ENCODE measurements at regions not wholly inside any gene's neighbourhood (a gene's known extent, or its start where the extent isn't known, plus 50 kb on each side); places are given as distances from the start of the nearest gene placed in this dataset.
"Not testable (repeated sequence)": the region's sequence is repeated elsewhere in the genome, so short reads cannot be mapped to it uniquely, and the experiment has no call there.

GRCh38 chr5:147075187-147075586, 159.6 kb upstream of the STK32A start:
- DNase-seq (ENCODE audit: low read depth in 2 of 3, low spot score in 1 of 3) = no peak

- no peak for DNase-seq (ENCODE audit: low read depth in 2 of 3, low spot score in 1 of 3)
Measured at GRCh38 chr5:147080391-147080790, 154.4 kb upstream of the STK32A start.

GRCh38 chr5:147081311-147081764, 153.5 kb upstream of the STK32A start:
- DNase-seq (ENCODE audit: low read depth in 2 of 3, low spot score in 1 of 3) = no peak

DNA sequence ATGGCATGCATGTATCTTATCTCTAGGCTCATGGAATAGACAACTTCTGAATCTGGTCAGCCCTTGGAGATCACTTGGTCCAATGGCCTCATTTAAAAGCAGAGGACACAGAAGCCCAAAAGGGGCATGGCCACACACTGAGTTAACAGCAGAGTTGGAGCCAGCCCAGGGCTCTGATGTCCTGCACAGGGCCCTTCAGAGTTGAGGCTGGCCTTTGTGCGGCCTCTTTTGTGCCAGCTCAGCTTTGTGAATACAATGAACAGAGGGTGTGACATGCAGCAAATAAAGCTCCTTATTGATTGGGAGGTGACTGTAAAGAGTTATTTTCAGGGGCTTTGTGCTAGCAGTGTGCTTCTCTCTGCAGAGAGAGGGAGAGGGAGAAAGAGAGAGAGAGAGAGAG, 150.1 kb upstream of the STK32A start:
- no peak for DNase-seq (ENCODE audit: low read depth in 2 of 3, low spot score in 1 of 3)

DNA sequence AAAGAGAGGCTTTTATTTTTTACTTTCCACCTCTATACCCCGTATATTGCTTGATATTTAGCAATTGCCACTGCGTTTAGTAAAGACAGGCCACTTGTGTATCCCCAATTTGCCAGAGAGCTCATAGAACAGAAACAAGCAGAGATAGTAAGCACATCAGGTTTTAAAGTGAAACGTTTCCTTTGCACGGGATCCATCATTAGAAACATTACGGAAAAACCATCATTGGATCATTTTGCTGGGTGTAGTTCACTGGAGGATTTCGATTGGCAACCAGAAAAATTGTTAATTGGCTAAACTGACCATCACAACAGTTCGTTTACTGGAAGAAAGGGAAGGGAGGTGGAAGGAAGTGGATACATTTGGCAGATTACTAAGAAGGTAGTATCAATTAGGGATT, 149.4 kb upstream of the STK32A start:
- DNase-seq (ENCODE audit: low read depth in 2 of 3, low spot score in 1 of 3) = no peak

DNA sequence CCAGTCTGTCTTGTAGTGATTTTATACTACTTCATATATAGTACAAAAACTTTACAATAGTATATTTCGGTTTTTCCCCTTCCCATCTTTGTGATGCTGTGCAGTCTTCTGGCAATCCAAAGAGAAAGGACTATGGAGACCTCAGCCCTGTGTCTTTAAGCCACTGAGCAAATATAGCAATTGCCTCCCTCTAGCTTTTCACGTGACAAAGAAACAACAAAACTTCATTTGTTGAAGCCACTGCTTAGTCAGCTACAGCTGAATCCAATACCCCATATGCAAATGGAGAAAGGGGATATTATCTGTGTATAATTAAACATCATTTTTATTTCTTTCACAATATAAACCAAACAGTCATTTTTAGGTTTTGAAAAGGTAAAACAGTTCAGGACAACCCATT, 142.8 kb upstream of the STK32A start:
- no peak for DNase-seq (ENCODE audit: low read depth in 2 of 3, low spot score in 1 of 3)

DNA sequence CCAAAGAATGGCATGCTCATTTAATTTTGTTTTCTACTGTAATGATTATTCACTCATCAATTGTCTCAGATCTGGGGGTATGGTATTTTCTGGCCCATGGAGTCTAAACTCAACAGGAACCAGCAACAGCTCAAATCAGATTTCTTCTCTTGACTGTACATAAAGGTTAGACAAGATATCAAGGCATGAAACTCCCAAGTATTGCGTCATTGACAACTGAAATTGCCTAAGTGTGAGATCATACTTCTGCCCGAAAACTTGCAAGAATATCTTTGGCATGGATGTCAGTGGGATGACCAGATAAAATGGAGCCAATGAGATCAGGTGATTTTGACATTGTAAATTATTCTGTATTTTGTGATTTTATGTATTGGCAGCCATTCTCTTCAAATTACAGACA, 141.7 kb upstream of the STK32A start:
- no peak for DNase-seq (ENCODE audit: low read depth in 2 of 3, low spot score in 1 of 3)

GRCh38 chr5:147095740-147096139, 139.1 kb upstream of the STK32A start:
- DNase-seq (ENCODE audit: low read depth in 2 of 3, low spot score in 1 of 3) = no peak

DNA sequence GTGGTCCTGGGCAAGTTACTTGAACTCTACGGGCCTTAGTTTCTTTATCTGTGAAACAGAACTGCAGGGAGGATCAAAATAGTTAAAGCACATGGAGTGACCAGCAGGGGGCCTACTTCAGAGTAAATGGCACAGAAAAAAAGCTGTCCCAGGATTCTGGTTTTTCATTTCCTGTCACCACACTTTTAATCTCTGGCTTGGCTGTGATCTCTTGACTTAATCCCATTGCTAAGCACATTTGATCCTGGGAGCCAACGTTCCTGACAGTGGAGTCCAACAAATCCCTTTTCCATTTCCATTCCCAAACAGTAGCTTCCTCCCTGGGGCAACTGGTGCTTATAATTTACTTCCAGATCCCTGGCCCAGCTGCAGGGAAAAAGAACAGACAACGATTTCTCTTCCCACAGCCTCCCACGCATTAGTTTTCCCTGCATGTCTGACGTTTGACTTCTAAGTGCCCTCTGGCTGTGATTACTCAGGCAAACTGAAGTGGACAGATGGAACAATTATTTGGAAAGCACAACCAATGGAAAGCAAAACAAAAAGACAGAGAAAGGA, 136.5 kb upstream of the STK32A start:
- DNase-seq (ENCODE audit: low read depth in 2 of 3, low spot score in 1 of 3) = peak; percentile 0 to 5 (median 1)

GRCh38 chr5:147101659-147102369, 133.0 kb upstream of the STK32A start:
- no peak for DNase-seq (ENCODE audit: low read depth in 2 of 3, low spot score in 1 of 3)

DNA sequence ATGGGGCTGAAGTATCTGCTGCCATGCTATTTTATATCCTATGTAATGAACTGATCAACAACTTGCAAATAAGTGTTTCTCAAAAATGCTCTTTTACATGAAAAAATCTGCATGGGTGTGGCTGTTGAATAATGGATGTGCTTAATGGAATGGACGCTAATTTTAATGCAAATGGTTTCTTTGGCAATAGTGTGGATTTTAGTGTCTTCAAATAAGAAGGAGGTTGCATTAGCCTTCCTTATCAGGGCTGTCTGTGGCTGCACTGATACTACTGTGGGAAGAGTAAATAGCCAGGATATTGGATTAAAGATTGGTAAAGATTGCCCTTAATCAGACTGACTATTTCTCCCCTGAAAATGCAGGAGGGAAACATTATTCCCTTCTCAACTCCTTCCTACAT, 121.9 kb upstream of the STK32A start:
- no peak for DNase-seq (ENCODE audit: low read depth in 2 of 3, low spot score in 1 of 3)

DNA sequence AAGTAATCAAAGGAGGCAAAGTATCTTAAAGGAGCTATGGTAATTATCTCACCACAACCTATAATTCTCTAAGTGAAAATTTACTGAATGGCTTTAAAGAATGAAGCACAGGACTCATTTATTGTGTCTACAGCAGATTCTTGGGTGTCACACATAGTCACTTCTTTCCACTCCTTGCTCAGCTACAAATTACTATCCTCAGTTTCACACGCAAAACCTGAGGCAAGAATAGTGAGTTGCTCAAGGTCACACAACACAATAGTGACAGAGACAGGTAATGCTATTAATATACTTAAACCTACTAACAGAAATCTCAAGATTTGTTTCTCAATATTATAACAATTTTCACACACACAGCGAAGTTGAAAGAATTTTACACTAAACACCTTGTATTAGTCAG, 120.9 kb upstream of the STK32A start:
- DNase-seq (ENCODE audit: low read depth in 2 of 3, low spot score in 1 of 3) = no peak

DNA sequence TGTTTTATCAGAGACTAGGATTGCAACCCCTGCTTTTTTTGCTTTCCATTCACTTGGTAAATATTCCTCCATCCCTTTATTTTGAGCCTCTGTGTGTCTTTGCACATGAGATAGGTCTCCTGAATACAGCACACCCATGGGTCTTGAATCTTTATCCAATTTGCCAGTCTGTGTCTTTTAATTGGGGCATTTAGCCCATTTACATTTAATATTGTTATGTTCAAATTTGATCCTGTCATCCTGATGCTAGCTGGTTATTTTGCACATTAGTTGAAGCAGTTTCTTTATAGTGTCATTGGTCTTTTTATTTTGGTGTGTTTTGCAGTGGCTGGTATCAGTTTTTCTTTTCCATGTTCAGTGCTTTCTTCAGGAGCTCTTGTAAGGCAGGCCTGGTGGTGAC, 95.1 kb upstream of the STK32A start:
- DNase-seq (ENCODE audit: low read depth in 2 of 3, low spot score in 1 of 3) = not testable (repeated sequence)

GRCh38 chr5:147140558-147140957, 94.3 kb upstream of the STK32A start:
- DNase-seq (ENCODE audit: low read depth in 2 of 3, low spot score in 1 of 3) = no peak

- not testable (repeated sequence) for DNase-seq (ENCODE audit: low read depth in 2 of 3, low spot score in 1 of 3)
Measured at GRCh38 chr5:147141580-147141979, 93.2 kb upstream of the STK32A start.

DNA sequence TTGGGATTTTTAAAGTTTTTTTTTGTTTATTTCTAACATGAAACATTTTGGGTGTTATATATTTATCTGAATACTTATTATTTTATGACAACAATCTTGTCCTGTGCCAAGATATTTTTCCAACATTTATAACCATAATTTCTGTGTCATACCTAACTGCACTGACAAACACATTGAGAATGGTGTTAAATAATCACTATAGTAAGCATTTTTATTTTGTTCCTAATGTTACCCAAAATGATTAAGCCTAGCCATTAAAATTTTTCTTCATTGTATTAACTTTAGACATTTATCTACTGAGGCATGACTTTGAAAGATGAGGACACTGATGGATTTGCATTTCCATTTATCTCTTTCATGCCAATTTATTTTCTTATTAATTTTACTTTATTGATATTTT, 91.6 kb upstream of the STK32A start:
- DNase-seq (ENCODE audit: low read depth in 2 of 3, low spot score in 1 of 3) = no peak

GRCh38 chr5:147145328-147145727, 89.5 kb upstream of the STK32A start:
- no peak for DNase-seq (ENCODE audit: low read depth in 2 of 3, low spot score in 1 of 3)

DNA sequence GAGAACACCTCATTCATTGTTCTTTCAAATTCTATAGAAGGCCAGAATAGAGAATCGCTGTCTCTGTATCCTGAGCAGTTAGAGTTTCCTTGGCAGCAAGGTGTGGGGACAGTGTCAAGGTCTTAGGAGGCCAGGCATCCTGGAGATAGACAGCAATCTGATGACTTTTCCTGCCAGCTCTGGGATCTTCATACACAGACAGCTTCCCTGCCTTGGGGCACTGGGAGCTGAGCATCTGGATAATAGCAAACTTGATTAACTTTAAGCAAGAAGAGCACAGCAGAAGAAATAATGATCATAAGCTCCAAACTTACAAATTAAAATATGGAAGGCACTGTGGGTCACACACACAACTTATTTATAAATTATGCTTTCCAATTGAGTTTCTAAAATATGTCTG, 86.1 kb upstream of the STK32A start:
- DNase-seq (ENCODE audit: low read depth in 2 of 3, low spot score in 1 of 3) = no peak

DNA sequence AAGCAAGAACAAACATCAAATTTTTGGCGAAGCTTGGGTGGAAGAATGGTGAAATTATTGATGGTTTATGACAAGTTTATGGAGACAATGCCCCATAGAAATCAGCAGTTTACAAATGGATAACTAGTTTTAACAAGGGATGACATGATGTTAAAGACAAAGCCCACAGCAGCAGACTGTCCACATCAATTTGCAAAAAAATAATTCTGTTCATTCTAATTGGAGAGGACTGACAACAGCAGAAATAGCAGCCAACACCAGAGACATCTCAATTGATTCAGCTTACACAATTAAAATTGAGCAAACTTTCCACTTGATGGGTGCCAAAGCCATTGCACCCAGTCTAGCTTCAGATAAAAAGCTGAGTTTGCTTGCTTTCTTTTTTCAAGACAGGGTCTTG, 82.7 kb upstream of the STK32A start:
- DNase-seq (ENCODE audit: low read depth in 2 of 3, low spot score in 1 of 3) = no peak

DNA sequence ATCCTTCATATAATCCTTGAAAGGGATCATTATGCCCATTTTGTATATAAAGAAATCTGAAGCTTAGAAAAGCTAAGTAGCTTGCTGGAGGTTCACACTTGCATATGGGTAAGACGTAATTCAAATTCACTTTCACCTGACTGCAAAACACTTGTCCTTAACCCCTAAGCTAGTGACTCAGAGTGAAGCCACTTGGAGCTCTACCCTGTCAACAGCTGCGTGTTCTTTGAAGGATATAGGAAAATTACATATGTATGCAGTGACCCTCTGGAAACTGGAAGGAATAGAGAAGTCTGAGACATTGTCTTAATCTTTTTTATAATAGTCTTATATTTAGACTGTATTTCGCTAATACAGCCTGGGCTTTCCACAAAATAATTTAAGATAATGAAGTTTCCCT, 80.0 kb upstream of the STK32A start:
- no peak for DNase-seq (ENCODE audit: low read depth in 2 of 3, low spot score in 1 of 3)

DNA sequence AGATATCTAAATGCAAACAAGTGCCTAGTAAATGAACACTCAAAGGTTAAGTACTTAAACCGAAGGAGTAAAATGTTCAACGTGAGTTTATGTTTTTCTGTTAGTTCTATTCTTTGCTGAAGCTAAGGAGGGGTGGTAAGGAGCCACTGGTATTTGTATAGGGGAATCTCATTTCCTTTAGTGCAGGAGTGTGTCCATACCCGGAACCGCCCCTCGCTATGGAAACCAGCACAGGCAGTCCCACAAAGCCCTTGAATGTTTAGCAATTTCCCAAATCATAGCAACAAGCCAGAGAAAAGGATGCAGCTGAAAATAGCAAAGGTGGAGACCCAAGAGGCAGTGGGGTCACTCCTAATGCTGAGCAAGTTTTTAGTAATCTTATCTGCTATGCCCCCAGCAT, 78.8 kb upstream of the STK32A start:
- no peak for DNase-seq (ENCODE audit: low read depth in 2 of 3, low spot score in 1 of 3)

GRCh38 chr5:147160902-147161700, 73.7 kb upstream of the STK32A start:
- no peak for DNase-seq (ENCODE audit: low read depth in 2 of 3, low spot score in 1 of 3)
